ENCODE measurements at regions not wholly inside any gene's neighbourhood (a gene's known extent, or its start where the extent isn't known, plus 50 kb on each side); places are given as distances from the start of the nearest gene placed in this dataset.

- no peak overlapping the region for H3K4me3 ChIP-seq (ENCODE audit: low read depth, low read length)
- POLR2A ChIA-PET = no interaction called here
- DNase-seq = no peak
- Mint-ChIP-seq H3K4me1 (ENCODE audit: low read depth, unreplicated experiment) (peaks cover 6% of the 10 kb centered on the region), H3K27ac (ENCODE audit: unreplicated experiment) (no peak overlapping the region), H3K4me3 (ENCODE audit: unreplicated experiment) (no peak overlapping the region), H3K9me3 (ENCODE audit: unreplicated experiment) (no peaks in the 10 kb centered on the region), H3K27me3 (ENCODE audit: insufficient read depth, unreplicated experiment) (no peaks in the 10 kb centered on the region), H3K36me3 (ENCODE audit: insufficient read depth, unreplicated experiment) (no peaks in the 10 kb centered on the region)
- peaks cover 42% of the 10 kb centered on the region for H3K4me1 ChIP-seq
- CTCF ChIA-PET = no interaction called here
- H3K27me3 ChIP-seq (replicated peaks; ENCODE audit: control insufficient read depth, insufficient read depth, low read length) = no peaks in the 10 kb centered on the region
- intact Hi-C loops (cut with micrococcal nuclease; ENCODE audit: unreplicated experiment) = loop anchor here (5.0 kb wide), 1 partner anchor 36 kb away; no protein-coding TSS in a partner anchor
- no peaks in the 10 kb centered on the region for H3K9me3 ChIP-seq
- TF ChIP-seq CTCF (IDR thresholded peaks at IDR 0.05; ENCODE audit: insufficient read depth in 1 of 2, low read depth in 1 of 2, low read length in 1 of 2, severe bottlenecking in 1 of 2, unreplicated experiment in 1 of 2) = no peak
- BruUV-seq (replicated peaks) = no TSS peak
- no peaks in the 10 kb centered on the region for H3K36me3 ChIP-seq (ENCODE audit: control insufficient read depth, insufficient read depth, low read length)
Observed at GRCh38 chrX:20432746-20433387, 166.2 kb upstream of the RPS6KA3 start.

GRCh38 chrX:20432048-20432447 lies 165.3 kb upstream of the RPS6KA3 start:
- no peak overlapping the region for H3K27ac Mint-ChIP-seq (ENCODE audit: unreplicated experiment)
- no peaks in the 10 kb centered on the region for H3K27me3 ChIP-seq (replicated peaks; ENCODE audit: control insufficient read depth, insufficient read depth, low read length)
- no peak for DNase-seq
- no peak overlapping the region for H3K4me3 Mint-ChIP-seq (ENCODE audit: unreplicated experiment)
- peaks cover 6% of the 10 kb centered on the region for H3K4me1 Mint-ChIP-seq (ENCODE audit: low read depth, unreplicated experiment)
- CTCF ChIA-PET = no interaction called here
- H3K9me3 ChIP-seq = no peaks in the 10 kb centered on the region
- peaks cover 42% of the 10 kb centered on the region for H3K4me1 ChIP-seq
- no peaks in the 10 kb centered on the region for H3K9me3 Mint-ChIP-seq (ENCODE audit: unreplicated experiment)
- H3K36me3 ChIP-seq (ENCODE audit: control insufficient read depth, insufficient read depth, low read length) = no peaks in the 10 kb centered on the region
- no peak for TF ChIP-seq CTCF (IDR thresholded peaks at IDR 0.05; ENCODE audit: insufficient read depth in 1 of 2, low read depth in 1 of 2, low read length in 1 of 2, severe bottlenecking in 1 of 2, unreplicated experiment in 1 of 2)
- BruUV-seq (replicated peaks) = no TSS peak
- POLR2A ChIA-PET = no interaction called here
- intact Hi-C loops (cut with micrococcal nuclease; ENCODE audit: unreplicated experiment) = loop anchor here (5.0 kb wide), 1 partner anchor 35 kb away; no protein-coding TSS in a partner anchor
- H3K27me3 Mint-ChIP-seq (ENCODE audit: insufficient read depth, unreplicated experiment) = no peaks in the 10 kb centered on the region
- no peak overlapping the region for H3K4me3 ChIP-seq (ENCODE audit: low read depth, low read length)
- no peaks in the 10 kb centered on the region for H3K36me3 Mint-ChIP-seq (ENCODE audit: insufficient read depth, unreplicated experiment)

- Histone ChIP-seq H3K27me3 (replicated peaks; ENCODE audit: control insufficient read depth, insufficient read depth, low read length) (no peaks in the 10 kb centered on the region), H3K4me1 (peaks cover 42% of the 10 kb centered on the region), H3K4me3 (ENCODE audit: low read depth, low read length) (no peak overlapping the region), H3K9me3 (no peaks in the 10 kb centered on the region), H3K36me3 (ENCODE audit: control insufficient read depth, insufficient read depth, low read length) (no peaks in the 10 kb centered on the region)
- DNase-seq = no peak
- intact Hi-C loops (cut with micrococcal nuclease; ENCODE audit: unreplicated experiment) = loop anchor here (5.0 kb wide), 1 partner anchor 34 kb away; no protein-coding TSS in a partner anchor
- H3K36me3 Mint-ChIP-seq (ENCODE audit: insufficient read depth, unreplicated experiment) = no peaks in the 10 kb centered on the region
- POLR2A ChIA-PET = no interaction called here
- TF ChIP-seq CTCF (IDR thresholded peaks at IDR 0.05; ENCODE audit: insufficient read depth in 1 of 2, low read depth in 1 of 2, low read length in 1 of 2, severe bottlenecking in 1 of 2, unreplicated experiment in 1 of 2) = no peak
- peaks cover 5% of the 10 kb centered on the region for H3K4me1 Mint-ChIP-seq (ENCODE audit: low read depth, unreplicated experiment)
- no peaks in the 10 kb centered on the region for H3K27me3 Mint-ChIP-seq (ENCODE audit: insufficient read depth, unreplicated experiment)
- no peak overlapping the region for H3K27ac Mint-ChIP-seq (ENCODE audit: unreplicated experiment)
- no peak overlapping the region for H3K4me3 Mint-ChIP-seq (ENCODE audit: unreplicated experiment)
- BruUV-seq (replicated peaks) = no TSS peak
- CTCF ChIA-PET = no interaction called here
- H3K9me3 Mint-ChIP-seq (ENCODE audit: unreplicated experiment) = no peaks in the 10 kb centered on the region
Observed at GRCh38 chrX:20431486-20431885, 164.8 kb upstream of the RPS6KA3 start.
